GM12874 (cell line): ENCODE measurements at regions not wholly inside any gene's neighbourhood (a gene's known extent, or its start where the extent isn't known, plus 50 kb on each side); places are given as distances from the start of the nearest gene placed in this dataset.

Source experiments
- TF ChIP-seq, protein P1 (sequence below): IDR thresholded peaks from 2 replicates; pipeline ENCODE4 v1.5.1; 2011; ENCODE audit warnings: low read depth, mild to moderate bottlenecking, control low read depth, low read length, moderate library complexity; ENCODE audit not compliant: insufficient read depth

DNA sequence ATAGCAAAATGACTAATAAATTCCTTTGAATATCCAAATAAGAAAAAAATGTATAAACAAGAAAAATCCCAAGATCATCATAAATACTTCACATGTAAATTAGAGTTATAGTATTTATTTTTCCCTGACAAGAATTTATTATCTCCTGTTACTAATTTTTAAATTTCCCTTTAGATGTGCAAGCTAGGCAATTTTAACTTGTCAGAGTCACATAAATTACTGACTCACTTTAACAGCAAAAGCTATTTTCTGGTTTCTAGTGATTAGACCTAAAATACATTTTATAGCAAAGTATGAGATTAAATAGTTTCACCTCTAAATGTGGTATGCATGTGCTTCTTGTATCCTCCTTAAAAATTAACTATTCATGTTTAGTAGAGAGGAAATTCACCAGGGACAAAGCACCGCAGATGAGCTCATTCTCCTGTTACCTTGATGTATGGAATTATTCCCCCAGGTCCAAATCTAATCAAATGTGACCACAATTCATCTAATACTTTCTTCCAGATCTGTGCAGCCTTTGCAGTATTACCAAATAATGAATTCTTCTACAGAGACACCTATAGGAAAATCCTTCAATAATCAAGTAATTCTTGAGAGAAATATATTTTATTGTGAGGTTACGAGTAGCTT is 621.2 kb downstream of the DNAJB9 start:
- TF ChIP-seq, protein P1, sequence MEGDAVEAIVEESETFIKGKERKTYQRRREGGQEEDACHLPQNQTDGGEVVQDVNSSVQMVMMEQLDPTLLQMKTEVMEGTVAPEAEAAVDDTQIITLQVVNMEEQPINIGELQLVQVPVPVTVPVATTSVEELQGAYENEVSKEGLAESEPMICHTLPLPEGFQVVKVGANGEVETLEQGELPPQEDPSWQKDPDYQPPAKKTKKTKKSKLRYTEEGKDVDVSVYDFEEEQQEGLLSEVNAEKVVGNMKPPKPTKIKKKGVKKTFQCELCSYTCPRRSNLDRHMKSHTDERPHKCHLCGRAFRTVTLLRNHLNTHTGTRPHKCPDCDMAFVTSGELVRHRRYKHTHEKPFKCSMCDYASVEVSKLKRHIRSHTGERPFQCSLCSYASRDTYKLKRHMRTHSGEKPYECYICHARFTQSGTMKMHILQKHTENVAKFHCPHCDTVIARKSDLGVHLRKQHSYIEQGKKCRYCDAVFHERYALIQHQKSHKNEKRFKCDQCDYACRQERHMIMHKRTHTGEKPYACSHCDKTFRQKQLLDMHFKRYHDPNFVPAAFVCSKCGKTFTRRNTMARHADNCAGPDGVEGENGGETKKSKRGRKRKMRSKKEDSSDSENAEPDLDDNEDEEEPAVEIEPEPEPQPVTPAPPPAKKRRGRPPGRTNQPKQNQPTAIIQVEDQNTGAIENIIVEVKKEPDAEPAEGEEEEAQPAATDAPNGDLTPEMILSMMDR: no peak

DNA sequence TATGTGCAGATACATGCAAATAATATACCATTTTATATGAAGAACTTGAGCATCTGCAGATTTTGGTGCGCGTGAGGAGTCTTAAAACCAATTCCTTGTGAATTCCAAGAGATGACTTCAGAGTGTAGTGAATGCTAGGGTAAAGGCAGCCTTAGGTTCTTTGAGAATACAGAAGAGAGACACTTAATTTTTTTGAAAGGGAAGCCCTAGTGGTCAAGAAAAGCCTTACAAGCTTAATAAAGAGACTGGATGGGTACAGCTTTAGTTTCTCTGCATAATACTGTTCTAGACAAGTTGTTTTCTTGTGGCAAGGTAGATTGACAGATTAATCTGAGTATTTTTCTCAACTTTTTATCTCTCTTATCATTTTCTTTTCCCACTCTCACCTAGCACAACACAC is 636.5 kb downstream of the DNAJB9 start:
- TF ChIP-seq, protein P1: peak; percentile 5; the same call in 1 of the 2 replicates

DNA sequence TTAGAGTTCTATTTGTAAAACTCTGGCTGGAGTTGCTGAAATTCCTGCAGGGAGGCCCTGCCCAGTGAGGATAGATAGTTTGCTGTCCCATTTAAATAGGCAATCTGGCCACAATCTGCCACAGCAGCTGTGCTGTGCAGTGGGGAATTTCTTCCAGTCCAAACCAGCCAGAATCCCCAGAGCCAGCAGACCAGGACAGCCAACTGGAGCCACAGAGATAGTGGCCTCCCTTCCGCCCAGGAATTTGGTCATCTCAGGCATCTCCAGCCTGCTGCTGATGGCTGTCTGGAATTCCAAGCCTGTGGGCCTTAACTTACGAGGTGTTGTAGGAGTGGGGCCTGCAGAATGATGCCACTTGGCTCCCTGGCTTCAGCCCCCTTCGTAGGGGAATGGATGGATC is 643.4 kb downstream of the DNAJB9 start:
- TF ChIP-seq, protein P1: no peak

DNA sequence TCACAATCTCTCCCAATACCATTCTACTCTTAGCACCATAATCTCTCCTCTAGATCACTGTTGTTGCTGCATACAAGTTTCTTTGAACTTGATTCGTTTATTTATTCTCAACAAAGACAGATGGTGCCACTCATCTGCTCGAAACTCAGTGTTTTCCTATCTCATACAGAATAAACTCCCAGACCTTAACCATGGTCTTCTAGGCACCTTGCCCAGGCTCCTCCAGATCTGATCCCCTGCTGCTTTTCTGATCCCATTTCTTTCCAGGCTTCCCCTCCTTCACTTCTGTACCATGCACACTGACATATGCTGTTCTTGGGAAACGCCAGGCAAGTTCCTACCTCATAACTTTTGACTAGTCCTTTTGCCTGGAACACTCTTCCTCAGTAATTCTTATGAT is 645.7 kb downstream of the DNAJB9 start:
- TF ChIP-seq, protein P1: no peak

DNA sequence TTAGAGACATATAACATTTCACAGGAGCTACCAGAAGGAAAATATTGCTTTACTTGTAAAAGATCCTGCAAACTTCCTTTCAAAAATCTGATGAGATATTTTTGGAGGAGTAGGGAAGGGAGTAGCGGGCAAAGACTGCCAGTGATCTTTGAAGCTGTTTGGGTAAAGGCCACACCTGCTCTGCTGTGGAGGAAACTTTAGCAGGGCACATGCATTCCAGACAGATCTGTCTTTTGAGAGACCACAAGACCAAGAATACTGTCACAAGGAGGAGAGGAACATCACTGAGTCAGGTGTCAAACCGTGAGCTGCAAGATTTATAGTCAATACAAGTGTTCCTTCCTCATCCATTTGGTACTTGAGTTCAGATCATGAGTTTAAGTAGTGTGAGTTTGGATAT is 654.4 kb downstream of the DNAJB9 start:
- TF ChIP-seq, protein P1: no peak

DNA sequence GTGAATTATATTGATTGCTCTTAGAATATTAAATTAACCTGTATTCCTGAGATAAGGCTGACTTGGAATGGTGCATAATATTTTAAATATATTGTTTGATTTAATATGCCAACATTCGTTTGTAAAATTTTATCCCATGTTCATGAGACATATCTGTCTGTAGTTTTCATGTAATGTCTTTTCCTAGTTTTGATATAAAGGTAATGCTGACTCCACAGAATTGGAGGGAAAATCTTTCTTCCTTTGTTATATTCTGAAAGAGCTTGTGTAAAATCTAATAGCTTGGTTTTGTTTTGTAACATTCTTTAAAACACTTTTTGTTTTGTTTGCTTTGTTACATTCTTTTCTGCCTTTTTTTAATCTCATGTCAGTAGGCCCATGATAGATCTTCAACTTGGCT is 657.0 kb downstream of the DNAJB9 start:
- TF ChIP-seq, protein P1: no peak

DNA sequence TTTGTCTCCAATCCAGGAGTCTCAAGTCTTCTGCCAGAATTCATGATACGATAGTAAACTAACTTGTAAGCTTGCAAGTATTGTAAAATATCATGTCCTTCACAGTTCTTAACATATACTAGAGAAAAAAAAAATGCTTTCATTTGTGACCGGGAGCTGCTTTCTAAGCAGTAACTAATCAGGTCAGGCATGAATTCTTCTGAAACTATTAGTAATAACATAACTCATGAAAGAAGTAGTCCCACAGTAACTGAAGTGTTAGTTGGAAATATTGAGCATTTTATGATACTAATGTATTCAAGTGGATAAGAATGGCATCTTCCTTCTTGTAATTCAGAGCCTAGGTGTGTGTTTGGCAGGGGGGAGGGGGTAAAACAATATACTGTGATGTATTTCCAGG is 665.6 kb downstream of the DNAJB9 start:
- TF ChIP-seq, protein P1: no peak
